AG09309 (cell line): ENCODE measurements at regions not wholly inside any gene's neighbourhood (a gene's known extent, or its start where the extent isn't known, plus 50 kb on each side); places are given as distances from the start of the nearest gene placed in this dataset.

Experiments
- DNase-seq: peaks from one replicate; pipeline ENCODE4 v3.0.0-alpha.2; 2010; ENCODE audit warnings: low read depth
- H3K4me3 ChIP-seq: 2 replicates; pipeline ENCODE4 v1.5.1; 2011; ENCODE audit warnings: mild to moderate bottlenecking, low read depth, low read length, moderate library complexity; ENCODE audit not compliant: control insufficient read depth
- CTCF ChIP-seq: IDR thresholded peaks from 2 replicates; pipeline ENCODE4 v1.5.1; 2011; ENCODE audit warnings: mild to moderate bottlenecking, low read depth, low read length, inconsistent platforms; ENCODE audit not compliant: insufficient read depth, control insufficient read depth; ENCODE audit errors: missing control alignments

DNA sequence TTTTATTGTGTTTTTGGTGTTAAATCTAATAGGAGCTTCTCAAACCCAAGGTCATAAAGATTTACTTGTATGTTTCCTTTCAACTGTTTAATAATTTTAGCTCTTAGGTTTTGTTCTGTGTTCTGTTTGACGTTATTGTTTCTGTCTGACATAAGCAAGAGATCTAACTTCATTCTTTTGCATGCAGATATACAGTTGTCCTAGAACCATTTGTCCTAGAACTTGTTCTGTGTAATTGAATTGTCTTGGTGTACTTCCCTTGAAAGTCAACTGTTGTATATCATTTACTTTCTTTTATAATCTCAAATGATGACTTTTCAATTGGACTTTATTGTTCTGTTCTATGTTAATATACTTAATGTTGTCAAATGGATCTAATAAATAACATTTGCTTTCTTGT, 977.1 kb downstream of the FAT4 start:
- TF ChIP-seq CTCF = no peak
- DNase-seq = no peak
- no peak overlapping the region for H3K4me3 ChIP-seq

DNA sequence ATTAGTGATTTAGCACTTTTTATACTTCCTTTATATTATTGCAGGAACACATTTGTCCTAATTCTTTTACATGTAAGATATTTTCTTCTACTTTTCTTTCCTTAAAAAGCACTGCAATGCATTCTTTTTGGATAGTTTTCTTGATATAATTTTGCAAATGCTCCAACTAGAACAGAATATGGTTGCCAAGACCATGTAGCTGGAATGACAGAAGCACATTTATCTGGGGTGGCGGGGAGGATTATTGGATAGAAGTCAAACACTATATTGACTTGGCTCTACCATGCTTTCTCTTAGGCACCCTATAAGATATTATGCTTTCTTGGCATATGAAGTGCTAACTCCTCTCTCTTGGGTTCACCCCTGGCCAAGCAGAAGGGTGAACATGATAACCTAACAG, 983.5 kb downstream of the FAT4 start:
- TF ChIP-seq CTCF = no peak
- no peak for DNase-seq

DNA sequence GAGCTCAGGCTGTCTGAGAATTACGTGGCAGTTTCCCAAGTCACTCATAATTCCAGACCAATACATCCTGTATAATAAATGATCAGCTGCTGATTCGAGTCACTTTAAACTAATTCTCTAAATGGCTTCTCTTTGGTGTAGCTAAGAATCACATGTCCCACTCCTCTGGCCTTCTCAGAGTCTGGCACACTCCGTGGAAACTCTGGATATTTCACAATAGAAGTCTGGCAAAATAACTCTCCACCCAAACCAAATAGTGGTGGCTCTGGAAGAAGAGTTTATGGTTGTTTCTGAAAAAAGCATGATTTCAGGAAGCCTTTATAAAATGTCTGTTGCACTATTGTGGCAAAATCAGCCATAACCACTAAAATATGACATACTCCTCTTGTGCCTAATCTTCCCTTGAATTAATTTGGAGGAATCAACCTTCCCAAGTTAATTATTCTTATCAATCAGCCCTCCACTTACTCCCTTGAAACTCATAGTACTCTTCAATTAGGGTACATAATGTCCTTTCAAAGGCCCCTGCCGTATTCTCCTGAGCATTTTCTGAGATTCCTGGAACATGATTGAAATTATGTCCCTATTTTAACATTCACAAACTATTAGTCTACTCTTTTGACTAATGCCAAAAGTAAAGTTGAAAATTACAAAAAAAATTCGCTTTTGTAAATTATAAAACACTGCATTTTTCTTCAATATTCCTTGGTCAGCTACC, 991.6 kb downstream of the FAT4 start:
- TF ChIP-seq CTCF = no peak
- H3K4me3 ChIP-seq = no peak overlapping the region
- DNase-seq = no peak

More for the DNA sequence above, 983.5 kb downstream of the FAT4 start:
- no peak overlapping the region for H3K4me3 ChIP-seq

DNA sequence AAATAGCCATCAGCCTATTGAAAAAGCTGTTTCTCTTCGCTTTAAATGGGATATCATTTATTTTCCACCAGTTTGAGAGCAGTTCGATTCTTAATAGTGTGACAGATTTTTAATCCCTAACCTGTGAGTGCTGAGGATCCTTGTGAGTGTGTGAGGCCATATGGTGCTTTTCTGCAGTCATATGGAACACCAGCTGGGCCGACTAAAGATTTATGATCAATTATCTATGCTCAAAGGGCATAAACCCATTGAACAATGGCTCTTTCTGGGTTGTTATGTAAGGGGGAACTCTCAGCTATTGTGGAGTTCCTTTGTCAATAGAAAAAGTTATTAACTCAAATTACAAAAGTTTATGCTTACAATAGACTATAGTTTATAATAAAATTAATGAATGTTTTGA, 1003.6 kb downstream of the FAT4 start:
- TF ChIP-seq CTCF = no peak
- no peak overlapping the region for H3K4me3 ChIP-seq
- no peak for DNase-seq

DNA sequence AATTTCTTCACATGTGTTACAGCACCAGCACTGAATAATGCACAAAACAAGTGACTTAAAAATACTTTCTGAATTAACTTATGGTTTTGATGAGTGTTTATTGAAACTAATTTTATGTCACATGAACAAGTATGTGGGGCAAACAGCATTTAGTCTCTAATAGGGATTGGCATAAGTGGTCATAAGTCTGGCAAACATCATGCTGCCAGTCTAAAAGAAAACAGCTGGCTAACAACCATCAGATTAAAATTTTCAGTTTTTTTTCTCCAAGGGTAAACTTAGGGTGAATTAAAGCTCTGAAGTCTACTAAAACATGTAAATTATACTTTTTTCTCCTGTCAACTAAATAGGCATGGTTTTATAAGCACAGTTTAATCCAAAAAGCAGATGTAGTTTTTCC, 1014.2 kb downstream of the FAT4 start:
- TF ChIP-seq CTCF = no peak
- no peak for DNase-seq

GRCh38 chr4:126338548-126338947, 1023.8 kb downstream of the FAT4 start:
- no peak for DNase-seq
- no peak for TF ChIP-seq CTCF
- no peak overlapping the region for H3K4me3 ChIP-seq

More for the DNA sequence above, 1014.2 kb downstream of the FAT4 start:
- no peak overlapping the region for H3K4me3 ChIP-seq
